SK-N-MC (cell line): ENCODE measurements at regions not wholly inside any gene's neighbourhood (a gene's known extent, or its start where the extent isn't known, plus 50 kb on each side); places are given as distances from the start of the nearest gene placed in this dataset.

ENCODE experiments used
- DNase-seq: peaks from one replicate; pipeline ENCODE4 v3.0.0-alpha.2; 2011; ENCODE audit warnings: low read depth, low spot score
- H3K27ac ChIP-seq: fragments of 200-600 bp; sonication (generic); 2 replicates; pipeline ENCODE4 v1.5.1; 2016; ENCODE audit warnings: mixed run types
- H3K36me3 ChIP-seq: fragments of 200-600 bp; sonication (generic); 2 replicates; pipeline ENCODE4 v1.6.1; 2017; ENCODE audit warnings: antibody characterized with exemption, low read length, mixed read lengths; ENCODE audit not compliant: insufficient read depth
- H3K4me3 ChIP-seq: fragments of 200-600 bp; sonication (generic); 2 replicates; pipeline ENCODE4 v1.5.1; 2016
- H3K9ac ChIP-seq: fragments of 200-600 bp; sonication (generic); 2 replicates; pipeline ENCODE4 v1.8.0; 2017; ENCODE audit warnings: mixed run types, mixed read lengths; ENCODE audit not compliant: insufficient read length
- H3K9me3 ChIP-seq: fragments of 200-600 bp; sonication (generic); 2 replicates; pipeline ENCODE4 v1.6.1; 2017; ENCODE audit warnings: low read depth, mild to moderate bottlenecking, antibody characterized with exemption, low read length, moderate library complexity, mixed read lengths
- EZH2 ChIP-seq: fragments of 200-600 bp; sonication (generic); IDR thresholded peaks from one replicate; pipeline ENCODE4 v1.6.1; 2017; ENCODE audit warnings: antibody characterized with exemption
- FOXP2 ChIP-seq: optimal IDR thresholded peaks from 2 replicates; pipeline ENCODE3; 2011; ENCODE audit warnings: mild to moderate bottlenecking, moderate library complexity; ENCODE audit not compliant: insufficient read depth; ENCODE audit errors: extremely low read length, control extremely low read depth
- POLR2AphosphoS5 ChIP-seq: IDR thresholded peaks from 2 replicates; pipeline ENCODE4 v1.6.1; 2012; ENCODE audit warnings: mild to moderate bottlenecking, low read depth, low read length, borderline replicate concordance

DNA sequence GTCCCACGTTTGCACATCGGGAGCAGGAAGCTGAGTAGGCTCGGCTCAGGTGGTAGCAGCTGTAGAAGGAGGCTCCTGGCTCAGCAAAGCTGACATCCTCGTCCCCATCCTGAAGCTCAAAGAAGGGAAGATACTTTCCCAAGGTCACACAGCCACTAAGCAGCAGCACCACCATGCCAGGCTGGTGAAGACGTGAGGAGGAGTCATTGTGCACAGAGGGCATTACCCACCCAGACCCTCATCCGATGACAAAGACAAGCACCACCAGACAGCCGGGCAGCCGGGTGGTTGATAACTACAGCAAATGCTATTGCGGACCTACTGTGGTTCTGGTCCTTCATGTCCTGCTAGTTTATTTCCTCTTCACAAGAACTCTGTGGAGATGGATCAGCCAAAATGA lies 186.9 kb downstream of the MATN1 start:
- no peak overlapping the region for H3K9ac ChIP-seq
- TF ChIP-seq EZH2 (no peak), POLR2AphosphoS5 (no peak), FOXP2 (no peak)
- H3K27ac ChIP-seq = no peak overlapping the region
- H3K36me3 ChIP-seq = no peaks in the 10 kb centered on the region
- no peak overlapping the region for H3K4me3 ChIP-seq
- DNase-seq = no peak
- no peaks in the 10 kb centered on the region for H3K9me3 ChIP-seq

DNA sequence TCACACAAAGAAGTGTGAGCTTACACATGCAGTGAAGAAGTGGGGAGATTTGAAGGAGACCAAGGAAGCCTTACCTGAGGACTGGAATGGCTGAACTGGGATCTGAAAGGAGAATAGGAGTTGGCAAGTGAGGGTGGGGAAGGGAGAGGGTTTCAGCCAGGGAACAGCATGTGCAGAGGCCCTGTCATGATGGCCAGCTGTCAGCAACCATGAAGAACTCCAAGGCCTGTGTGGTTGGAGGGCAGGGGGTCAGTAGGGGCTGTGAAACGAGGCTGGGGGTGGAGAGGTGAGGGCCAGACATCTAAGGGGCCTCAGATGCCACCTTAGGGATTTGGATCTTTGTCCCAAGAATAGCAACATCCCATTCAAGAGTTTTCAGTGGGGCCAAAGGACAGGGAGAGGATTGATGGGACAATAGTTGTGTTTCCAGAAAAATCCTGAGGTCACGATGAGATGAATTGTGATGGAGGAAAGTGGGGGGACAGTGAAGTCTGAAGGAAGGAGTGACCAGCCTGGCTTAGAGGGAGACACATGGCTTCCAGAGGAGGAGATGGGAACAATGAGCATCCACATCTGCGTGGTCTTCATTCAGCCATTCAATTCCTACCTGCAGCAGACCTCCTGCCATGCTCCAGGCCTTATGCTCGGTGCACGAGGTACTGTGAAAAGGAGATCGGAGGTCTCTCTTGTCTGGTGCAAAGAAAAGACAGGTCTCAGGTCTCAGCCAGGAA lies 187.6 kb downstream of the MATN1 start:
- DNase-seq = no peak
- TF ChIP-seq EZH2 (no peak), POLR2AphosphoS5 (no peak), FOXP2 (no peak)
- Histone ChIP-seq H3K27ac (no peak overlapping the region), H3K36me3 (no peaks in the 10 kb centered on the region), H3K4me3 (no peak overlapping the region), H3K9me3 (no peaks in the 10 kb centered on the region), H3K9ac (no peak overlapping the region)

DNA sequence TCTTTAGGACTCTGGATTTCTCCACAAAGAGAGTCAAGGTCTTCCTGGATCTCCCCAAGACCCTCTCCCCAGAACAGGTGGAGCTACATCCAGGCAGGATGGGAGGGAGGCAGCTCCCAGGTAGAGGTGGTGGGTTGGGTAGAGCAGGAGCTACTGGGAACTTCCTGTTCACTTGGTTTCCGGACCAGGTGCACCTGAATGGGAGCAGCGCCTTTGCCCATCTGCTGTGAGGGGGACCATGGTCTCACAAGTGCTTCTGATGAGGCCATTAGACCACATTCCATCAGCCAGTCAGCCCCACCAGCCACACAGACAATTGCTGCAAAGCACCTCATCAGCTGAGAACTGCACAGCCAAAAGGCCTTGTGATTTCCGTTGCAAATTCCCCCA lies 188.8 kb downstream of the MATN1 start:
- DNase-seq = no peak
- Histone ChIP-seq H3K4me3 (no peak overlapping the region), H3K9ac (no peak overlapping the region), H3K36me3 (no peaks in the 10 kb centered on the region), H3K27ac (no peak overlapping the region), H3K9me3 (no peaks in the 10 kb centered on the region)
- TF ChIP-seq POLR2AphosphoS5 (no peak), EZH2 (no peak), FOXP2 (no peak)

DNA sequence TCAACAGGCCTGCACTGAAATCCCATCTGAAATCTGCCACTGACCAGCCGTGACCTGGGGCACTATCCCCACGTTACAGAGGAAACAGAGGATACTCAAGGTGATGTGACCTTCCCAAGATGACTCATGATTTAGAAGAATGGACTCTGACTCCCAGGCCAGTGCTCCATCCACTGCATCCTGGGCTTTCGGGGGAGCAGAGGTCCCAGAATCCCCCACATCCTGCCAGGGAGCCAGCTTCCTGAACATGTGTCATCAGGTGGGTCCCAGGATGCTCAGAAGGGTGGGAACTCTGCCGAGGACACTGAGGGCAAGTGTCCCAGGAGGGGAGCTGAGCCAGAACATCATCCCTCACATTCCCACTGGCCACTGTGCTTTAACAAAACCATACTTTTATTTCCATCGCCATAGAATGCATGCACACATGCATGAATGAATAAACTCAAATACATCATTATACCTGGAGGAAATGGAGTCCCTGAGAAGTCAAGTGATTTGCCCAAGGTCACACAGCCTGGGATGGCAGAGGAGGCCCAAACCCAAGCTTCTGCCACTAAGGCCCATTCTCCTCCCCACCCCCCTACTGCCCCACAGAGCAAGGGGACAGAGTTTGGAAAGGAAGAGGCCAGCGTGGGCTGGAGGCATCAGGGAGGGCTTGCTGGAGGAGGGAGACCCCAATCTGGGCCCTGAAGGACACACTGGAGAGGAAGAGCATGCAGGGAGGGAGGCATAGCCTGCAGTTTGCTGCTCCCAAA lies 189.4 kb downstream of the MATN1 start:
- no peak for DNase-seq
- H3K36me3 ChIP-seq = no peaks in the 10 kb centered on the region
- TF ChIP-seq FOXP2 (no peak), EZH2 (no peak), POLR2AphosphoS5 (no peak)

DNA sequence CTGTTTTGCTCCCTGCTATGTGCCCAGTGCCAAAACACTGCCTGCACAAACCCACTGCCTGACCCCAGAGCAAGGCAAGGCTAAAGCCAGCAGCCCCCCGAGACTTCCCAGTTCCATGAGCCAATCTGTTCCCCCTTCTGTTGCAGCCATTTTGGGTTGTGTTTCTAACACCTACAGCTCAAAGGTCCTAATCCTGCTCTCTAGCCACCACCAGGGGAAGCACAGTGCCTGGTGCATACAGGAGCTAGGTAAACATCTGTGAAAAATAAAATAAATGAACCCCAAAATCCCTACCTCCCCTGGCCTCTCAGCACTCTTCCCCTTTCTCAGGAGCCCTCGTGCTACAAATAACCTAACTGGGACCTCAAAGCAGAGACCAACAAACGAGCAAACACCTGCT lies 190.2 kb downstream of the MATN1 start:
- no peak for DNase-seq
- TF ChIP-seq POLR2AphosphoS5 (no peak), FOXP2 (no peak), EZH2 (no peak)
- Histone ChIP-seq H3K9me3 (no peaks in the 10 kb centered on the region), H3K36me3 (no peaks in the 10 kb centered on the region), H3K27ac (no peak overlapping the region), H3K9ac (no peak overlapping the region), H3K4me3 (no peak overlapping the region)

More for the DNA sequence above, 189.4 kb downstream of the MATN1 start:
- Histone ChIP-seq H3K27ac (no peak overlapping the region), H3K4me3 (no peak overlapping the region), H3K9ac (no peak overlapping the region), H3K9me3 (no peaks in the 10 kb centered on the region)

DNA sequence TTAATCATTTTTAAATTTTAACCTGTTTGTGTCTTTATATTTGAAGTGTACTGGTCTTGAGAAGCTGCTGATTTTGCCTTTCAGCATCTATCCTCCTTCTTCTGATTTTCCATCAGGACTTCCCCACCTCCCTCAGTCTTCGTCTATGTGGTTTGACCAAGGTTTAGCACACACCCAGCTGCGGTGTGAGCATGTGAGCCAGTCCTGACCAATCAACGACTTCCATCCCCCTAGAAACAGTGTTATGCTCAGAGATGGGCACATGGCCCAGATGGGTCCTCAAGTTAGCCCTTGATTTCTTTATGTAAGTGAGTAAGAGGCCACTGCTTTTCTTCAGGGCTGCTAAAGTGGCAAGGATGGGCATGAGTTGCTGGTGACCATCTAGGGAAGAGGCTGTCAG lies 190.8 kb downstream of the MATN1 start:
- no peak overlapping the region for H3K9ac ChIP-seq
- H3K36me3 ChIP-seq = no peaks in the 10 kb centered on the region
- no peaks in the 10 kb centered on the region for H3K9me3 ChIP-seq
- H3K4me3 ChIP-seq = no peak overlapping the region
- H3K27ac ChIP-seq = no peak overlapping the region
- DNase-seq = no peak
- no peak for TF ChIP-seq FOXP2
- no peak for TF ChIP-seq EZH2
- TF ChIP-seq POLR2AphosphoS5 = no peak

DNA sequence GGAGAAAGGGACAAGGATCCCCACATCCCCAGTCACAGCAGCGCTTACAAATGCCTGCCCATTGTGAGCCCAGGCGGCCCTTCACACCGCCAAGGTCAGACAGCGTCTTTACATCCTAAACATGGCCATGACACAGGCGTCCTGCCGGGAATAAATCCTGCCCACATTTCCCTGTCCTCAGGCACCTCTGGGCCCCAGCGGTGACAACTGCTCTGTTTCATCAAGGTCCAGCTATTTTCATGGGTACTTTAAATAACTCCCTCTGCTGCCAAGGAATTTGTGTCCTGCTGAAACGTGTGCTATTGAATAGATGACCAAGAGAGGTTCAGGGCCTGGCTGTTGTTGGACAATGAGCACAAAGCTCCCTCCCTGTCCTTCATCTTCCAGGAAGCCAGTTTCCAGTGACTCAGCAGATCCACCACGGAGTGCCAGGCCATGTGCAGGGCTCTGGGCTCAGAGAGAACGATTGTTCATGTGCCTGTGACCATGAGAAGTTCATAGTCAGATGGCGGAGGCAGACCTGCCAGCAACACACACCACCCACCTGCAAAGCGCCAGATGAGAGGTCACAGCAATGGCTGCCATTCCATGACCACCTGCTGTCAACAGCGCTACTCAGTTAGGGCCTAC lies 195.8 kb downstream of the MATN1 start:
- DNase-seq = no peak
- H3K4me3 ChIP-seq = no peak overlapping the region

DNA sequence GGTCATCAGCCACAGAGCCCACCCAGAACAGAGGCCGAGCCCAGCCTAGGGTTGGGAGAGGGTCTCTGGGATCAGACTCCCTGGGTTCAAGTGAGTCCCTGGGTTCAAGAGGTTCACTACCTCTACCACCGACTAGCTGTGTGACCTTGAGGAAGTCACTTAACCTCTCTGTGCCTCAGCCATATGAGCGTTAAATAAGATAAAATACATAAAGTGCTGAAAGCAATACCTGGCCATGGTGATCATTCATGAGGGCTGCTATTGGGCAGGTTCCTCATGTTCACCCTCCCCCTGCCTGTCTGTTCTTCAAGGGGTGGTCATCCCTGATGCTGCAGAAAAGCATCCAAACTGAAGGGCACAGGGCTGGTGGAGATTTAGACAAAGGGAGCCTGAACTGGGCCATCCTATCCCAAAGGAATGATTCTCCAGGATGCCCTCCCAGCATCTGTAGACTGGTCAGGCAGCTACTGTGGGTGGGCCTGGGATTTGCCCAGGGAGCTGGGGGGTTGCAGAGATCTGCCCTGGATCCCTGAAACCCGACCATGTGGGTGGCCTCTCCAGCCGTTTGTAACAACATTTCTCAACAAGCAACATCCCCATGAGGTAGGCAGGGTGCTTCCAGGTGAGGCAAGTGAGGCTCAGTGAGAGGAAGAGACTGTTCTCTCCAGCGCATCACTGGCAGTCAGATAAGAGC lies 196.6 kb downstream of the MATN1 start:
- TF ChIP-seq FOXP2 (no peak), EZH2 (no peak), POLR2AphosphoS5 (no peak)
- DNase-seq = no peak
- Histone ChIP-seq H3K36me3 (no peaks in the 10 kb centered on the region), H3K27ac (no peak overlapping the region), H3K9me3 (no peaks in the 10 kb centered on the region), H3K9ac (no peak overlapping the region), H3K4me3 (no peak overlapping the region)

More for the DNA sequence above, 195.8 kb downstream of the MATN1 start:
- TF ChIP-seq FOXP2 (no peak), POLR2AphosphoS5 (no peak), EZH2 (no peak)
- no peak overlapping the region for H3K9ac ChIP-seq
- no peak overlapping the region for H3K27ac ChIP-seq
- H3K36me3 ChIP-seq = no peaks in the 10 kb centered on the region
- no peaks in the 10 kb centered on the region for H3K9me3 ChIP-seq
